Caco-2 (cell line): ENCODE measurements at regions not wholly inside any gene's neighbourhood (a gene's known extent, or its start where the extent isn't known, plus 50 kb on each side); places are given as distances from the start of the nearest gene placed in this dataset.

ENCODE experiments used
- BruUV-seq: library from RNA; stranded (reverse); fragments of 400-500 nt; replicated peaks from 2 replicates; lab custom pipeline; 2021; lab: Mats Ljungman, UMichigan
- CTCF ChIA-PET: fragments of 300-600 bp; sonication (Branson Sonifier 250); formaldehyde crosslinking; loops from one replicate; lab custom pipeline; 2022; ENCODE audit warnings: antibody characterized with exemption; lab: Charles Lee
- POLR2A ChIA-PET: fragments of 300-600 bp; sonication (Branson Sonifier 250); formaldehyde crosslinking; loops from one replicate; lab custom pipeline; 2022; ENCODE audit warnings: antibody characterized with exemption; lab: Charles Lee
- DNase-seq, 2 experiments: peaks; one replicate each; pipeline versions ENCODE4 v3.0.0 to v3.0.0-alpha.2; 2020 to 2022
- H3K27me3 ChIP-seq: replicated peaks from 2 replicates; pipeline ENCODE4 v1.6.0; 2011; ENCODE audit warnings: low read length; ENCODE audit not compliant: control insufficient read depth, insufficient read depth
- H3K36me3 ChIP-seq: 2 replicates; pipeline ENCODE4 v1.5.1; 2011; ENCODE audit warnings: low read length; ENCODE audit not compliant: control insufficient read depth, insufficient read depth
- H3K4me1 ChIP-seq: fragments of 250-450 bp; sonication (Bioruptor Pico); 2 replicates; pipeline ENCODE4 v1.5.1; 2020; ENCODE audit warnings: mild to moderate bottlenecking
- H3K4me3 ChIP-seq: 2 replicates; pipeline ENCODE4 v1.5.1; 2011; ENCODE audit warnings: low read depth, mild to moderate bottlenecking, control low read depth, low read length
- H3K9me3 ChIP-seq: fragments of 250-450 bp; sonication (Bioruptor Pico); 2 replicates; pipeline ENCODE4 v1.5.1; 2020; ENCODE audit warnings: mild to moderate bottlenecking, moderate library complexity
- H3K27ac Mint-ChIP-seq: one replicate; pipeline ENCODE4 v1.8.0; 2022; ENCODE audit warnings: mixed read lengths; ENCODE audit not compliant: unreplicated experiment
- H3K27me3 Mint-ChIP-seq: one replicate; pipeline ENCODE4 v1.8.0; 2022; ENCODE audit warnings: mixed read lengths; ENCODE audit not compliant: insufficient read depth, unreplicated experiment
- H3K36me3 Mint-ChIP-seq: one replicate; pipeline ENCODE4 v1.8.0; 2022; ENCODE audit warnings: mild to moderate bottlenecking, mixed read lengths; ENCODE audit not compliant: insufficient read depth, unreplicated experiment
- H3K4me1 Mint-ChIP-seq: one replicate; pipeline ENCODE4 v1.8.0; 2022; ENCODE audit warnings: low read depth, mixed read lengths; ENCODE audit not compliant: unreplicated experiment
- H3K4me3 Mint-ChIP-seq: one replicate; pipeline ENCODE4 v1.8.0; 2022; ENCODE audit warnings: mild to moderate bottlenecking, moderate library complexity, mixed read lengths; ENCODE audit not compliant: unreplicated experiment
- H3K9me3 Mint-ChIP-seq: one replicate; pipeline ENCODE4 v1.8.0; 2022; ENCODE audit warnings: mixed read lengths; ENCODE audit not compliant: unreplicated experiment
- intact Hi-C: fragments of 100-400 bp; cut with micrococcal nuclease; formaldehyde crosslinking; loops from one replicate; pipeline ENCODE4 v1.10.0; 2022; ENCODE audit not compliant: unreplicated experiment
- TF ChIP-seq, protein P1 (sequence below), 2 experiments: fragments of 200-600 bp in 1 of 2; IDR thresholded peaks; 1 replicate in 1 of 2; 2 replicates in 1 of 2; pipeline versions ENCODE4 v1.5.1 to v1.8.0; 2011 to 2022; ENCODE audit warnings: antibody characterized with exemption in 1 of 2, control low read depth in 1 of 2, inconsistent platforms in 1 of 2, low read depth in 1 of 2, low read length in 1 of 2, mild to moderate bottlenecking in 1 of 2, moderate library complexity in 1 of 2; ENCODE audit not compliant: insufficient read depth in 1 of 2, severe bottlenecking in 1 of 2, unreplicated experiment in 1 of 2

DNA sequence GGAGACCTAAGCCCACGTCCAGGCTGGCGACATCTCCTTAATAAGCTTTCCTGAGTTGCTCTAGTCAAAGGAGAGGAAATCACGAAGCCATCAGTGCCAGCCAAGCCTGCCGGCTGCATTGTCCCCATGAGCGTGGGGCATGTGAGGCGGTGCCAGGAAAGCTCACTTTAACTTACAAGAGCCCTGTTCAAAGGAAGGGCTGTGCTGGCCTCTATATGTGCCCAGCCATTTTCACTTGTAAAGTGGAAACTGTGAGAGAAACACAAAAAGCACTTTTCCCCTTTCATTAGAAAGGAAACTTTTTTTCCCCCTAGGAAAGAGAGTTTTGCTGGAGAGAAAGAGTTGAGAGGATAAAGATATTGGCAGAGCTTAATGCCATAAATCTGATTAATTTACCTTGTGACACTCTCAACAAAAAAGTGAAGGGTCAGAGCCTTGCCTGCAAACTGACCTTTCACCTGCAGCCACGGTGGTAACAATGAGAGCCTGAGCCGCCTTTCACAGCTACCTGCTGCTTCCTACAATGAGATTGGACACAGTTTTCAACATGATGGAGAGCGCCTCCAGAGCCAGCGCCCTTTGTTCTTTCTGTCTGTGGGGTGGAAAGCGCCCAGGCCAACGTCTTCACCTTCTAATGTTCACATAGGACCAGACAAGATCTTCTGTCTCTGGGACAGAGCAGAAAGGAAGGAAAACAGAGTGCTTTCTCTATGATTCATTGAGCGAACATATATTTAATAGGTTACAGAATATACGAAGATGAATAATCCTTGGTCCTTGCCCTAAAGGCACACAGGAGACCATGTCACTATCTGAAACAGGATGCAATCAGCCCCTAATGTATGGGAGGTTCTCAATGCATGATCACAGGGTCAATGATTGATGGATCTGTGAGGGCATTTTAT, 233.1 kb upstream of the HES1 start:
- CTCF ChIA-PET, result no interaction called here
- peaks cover 5% of the 10 kb centered on the region for H3K36me3 Mint-ChIP-seq
- BruUV-seq, result no TSS peak
- peaks cover 13% of the 10 kb centered on the region for H3K4me1 ChIP-seq
- H3K9me3 Mint-ChIP-seq, result peaks cover 10% of the 10 kb centered on the region
- H3K4me1 Mint-ChIP-seq, result peaks cover 11% of the 10 kb centered on the region
- H3K27me3 ChIP-seq, result no peaks in the 10 kb centered on the region
- H3K27ac Mint-ChIP-seq, result peak overlapping the region; percentile 32
- no peak overlapping the region for H3K4me3 Mint-ChIP-seq
- no peaks in the 10 kb centered on the region for H3K27me3 Mint-ChIP-seq
- H3K9me3 ChIP-seq, result peaks cover 6% of the 10 kb centered on the region; the same call in 1 of the 2 replicates
- H3K36me3 ChIP-seq, result peaks cover 2% of the 10 kb centered on the region; the same call in 1 of the 2 replicates
- POLR2A ChIA-PET, result interaction anchor here (0.6 kb wide), 1 partner anchor 228 kb away, joined by 4 read pairs; no protein-coding TSS in a partner anchor
- intact Hi-C loops, result no loop called here
- TF ChIP-seq, protein P1, sequence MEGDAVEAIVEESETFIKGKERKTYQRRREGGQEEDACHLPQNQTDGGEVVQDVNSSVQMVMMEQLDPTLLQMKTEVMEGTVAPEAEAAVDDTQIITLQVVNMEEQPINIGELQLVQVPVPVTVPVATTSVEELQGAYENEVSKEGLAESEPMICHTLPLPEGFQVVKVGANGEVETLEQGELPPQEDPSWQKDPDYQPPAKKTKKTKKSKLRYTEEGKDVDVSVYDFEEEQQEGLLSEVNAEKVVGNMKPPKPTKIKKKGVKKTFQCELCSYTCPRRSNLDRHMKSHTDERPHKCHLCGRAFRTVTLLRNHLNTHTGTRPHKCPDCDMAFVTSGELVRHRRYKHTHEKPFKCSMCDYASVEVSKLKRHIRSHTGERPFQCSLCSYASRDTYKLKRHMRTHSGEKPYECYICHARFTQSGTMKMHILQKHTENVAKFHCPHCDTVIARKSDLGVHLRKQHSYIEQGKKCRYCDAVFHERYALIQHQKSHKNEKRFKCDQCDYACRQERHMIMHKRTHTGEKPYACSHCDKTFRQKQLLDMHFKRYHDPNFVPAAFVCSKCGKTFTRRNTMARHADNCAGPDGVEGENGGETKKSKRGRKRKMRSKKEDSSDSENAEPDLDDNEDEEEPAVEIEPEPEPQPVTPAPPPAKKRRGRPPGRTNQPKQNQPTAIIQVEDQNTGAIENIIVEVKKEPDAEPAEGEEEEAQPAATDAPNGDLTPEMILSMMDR (IDR thresholded peaks at IDR 0.05; ENCODE audit: insufficient read depth in 1 of 2, low read depth in 1 of 2, low read length in 1 of 2, severe bottlenecking in 1 of 2, unreplicated experiment in 1 of 2), result no peak
- no peak overlapping the region for H3K4me3 ChIP-seq
- no peak for DNase-seq

DNA sequence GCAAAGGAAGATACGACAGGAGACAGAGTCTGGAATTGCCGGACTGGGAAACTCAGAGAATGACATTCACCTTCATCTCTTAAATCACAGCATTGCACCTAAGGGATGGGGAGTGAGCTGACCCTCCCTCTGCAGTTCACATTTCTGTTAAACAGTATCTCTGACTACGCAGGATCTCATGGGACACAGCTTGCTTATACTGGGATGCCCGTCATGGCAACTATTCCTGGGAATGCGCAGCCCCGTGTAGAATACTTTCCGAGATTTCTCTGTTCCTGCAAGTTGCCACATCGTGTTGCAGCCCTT, 232.5 kb upstream of the HES1 start:
- Mint-ChIP-seq H3K4me1 (peaks cover 8% of the 10 kb centered on the region), H3K4me3 (no peak overlapping the region), H3K27ac (peak overlapping the region; percentile 32), H3K27me3 (no peaks in the 10 kb centered on the region), H3K36me3 (peaks cover 5% of the 10 kb centered on the region), H3K9me3 (peaks cover 10% of the 10 kb centered on the region)
- peaks cover 10% of the 10 kb centered on the region; the same call in 1 of the 2 replicates for H3K9me3 ChIP-seq
- H3K4me3 ChIP-seq, result no peak overlapping the region
- TF ChIP-seq, protein P1 (IDR thresholded peaks at IDR 0.05; ENCODE audit: insufficient read depth in 1 of 2, low read depth in 1 of 2, low read length in 1 of 2, severe bottlenecking in 1 of 2, unreplicated experiment in 1 of 2), result no peak
- peaks cover 13% of the 10 kb centered on the region for H3K4me1 ChIP-seq
- POLR2A ChIA-PET, result interaction anchor here (0.6 kb wide), 1 partner anchor 227 kb away, joined by 4 read pairs; no protein-coding TSS in a partner anchor
- no peak for DNase-seq
- H3K36me3 ChIP-seq, result peaks cover 2% of the 10 kb centered on the region; the same call in 1 of the 2 replicates
- H3K27me3 ChIP-seq, result no peaks in the 10 kb centered on the region
- intact Hi-C loops, result no loop called here
- BruUV-seq, result no TSS peak
- CTCF ChIA-PET, result no interaction called here

DNA sequence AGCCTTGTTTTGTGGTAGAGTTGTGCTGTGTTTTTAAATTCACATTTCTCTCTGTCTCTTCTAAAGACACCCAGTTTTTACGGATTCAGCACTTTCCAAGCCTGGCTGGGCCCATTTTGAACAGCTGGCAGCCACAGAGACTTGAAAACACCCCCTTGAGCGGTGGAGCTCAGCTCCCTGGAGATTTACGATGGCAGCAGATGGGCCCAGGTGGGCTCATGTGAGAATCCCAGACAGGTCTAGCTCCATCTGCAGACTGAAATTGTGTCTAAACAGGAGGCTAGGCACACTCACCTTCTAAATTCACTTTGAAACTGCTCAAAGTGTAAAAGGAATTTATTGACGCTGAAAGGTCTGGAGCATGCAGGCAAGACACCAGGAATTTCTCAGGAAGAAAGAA, 232.0 kb upstream of the HES1 start:
- no peak overlapping the region for H3K4me3 Mint-ChIP-seq
- H3K27ac Mint-ChIP-seq, result no peak overlapping the region
- intact Hi-C loops, result no loop called here
- H3K27me3 Mint-ChIP-seq, result no peaks in the 10 kb centered on the region
- Histone ChIP-seq H3K4me1 (peaks cover 18% of the 10 kb centered on the region), H3K4me3 (no peak overlapping the region), H3K9me3 (peaks cover 14% of the 10 kb centered on the region; the same call in 1 of the 2 replicates), H3K27me3 (no peaks in the 10 kb centered on the region), H3K36me3 (peaks cover 2% of the 10 kb centered on the region; the same call in 1 of the 2 replicates)
- peaks cover 8% of the 10 kb centered on the region for H3K4me1 Mint-ChIP-seq
- H3K36me3 Mint-ChIP-seq, result peaks cover 5% of the 10 kb centered on the region
- ChIA-PET POLR2A (no interaction called here), CTCF (no interaction called here)
- no peak for DNase-seq
- H3K9me3 Mint-ChIP-seq, result peaks cover 10% of the 10 kb centered on the region
- TF ChIP-seq, protein P1 (IDR thresholded peaks at IDR 0.05; ENCODE audit: insufficient read depth in 1 of 2, low read depth in 1 of 2, low read length in 1 of 2, severe bottlenecking in 1 of 2, unreplicated experiment in 1 of 2), result no peak
- BruUV-seq, result no TSS peak
